Body of pancreas (tissue), 4 donors: ENCODE measurements at regions not wholly inside any gene's neighbourhood (a gene's known extent, or its start where the extent isn't known, plus 50 kb on each side); places are given as distances from the start of the nearest gene placed in this dataset.

ENCODE experiments used
- ATAC-seq: fragments of 150-250 bp; one replicate; pipeline ENCODE4 v1.9.1; 2016
- DNase-seq, 4 donors: peaks; one replicate each; pipeline ENCODE4 v3.0.0-alpha.2; 2019
- H3K27ac ChIP-seq, 4 donors: fragments of 200-600 bp; sonication (generic); 1 replicate in 3 of 4; 2 replicates in 1 of 4; pipeline versions ENCODE4 v1.5.1 to v1.6.1; 2016 to 2019; ENCODE audit warnings: mild to moderate bottlenecking in 1 of 4, mixed read lengths in 1 of 4, moderate library complexity in 1 of 4
- H3K27me3 ChIP-seq, 2 donors: fragments of 200-600 bp; sonication (generic); one replicate each; pipeline ENCODE4 v1.6.0; 2016; ENCODE audit warnings: mild to moderate bottlenecking in 1 of 2
- H3K36me3 ChIP-seq, 2 donors: fragments of 200-600 bp; sonication (generic); replicated peaks in 1 of 2; 2 replicates each; pipeline ENCODE4 v1.5.1; 2016; ENCODE audit warnings: low read depth in 2 of 2; ENCODE audit not compliant: insufficient read depth in 1 of 2
- H3K4me1 ChIP-seq: fragments of 200-600 bp; sonication (generic); one replicate; pipeline ENCODE4 v1.6.0; 2016
- H3K4me3 ChIP-seq, 2 donors: fragments of 200-600 bp; sonication (generic); 1 replicate in 1 of 2; 2 replicates in 1 of 2; pipeline ENCODE4 v1.5.1; 2016 to 2019
- H3K9me3 ChIP-seq, 3 donors: fragments of 200-600 bp; sonication (generic); 1 replicate in 2 of 3; 2 replicates in 1 of 3; pipeline ENCODE4 v1.5.1; 2016
- CTCF ChIP-seq, 7 experiments: fragments of 450-650 bp in 4 of 7; fragments of 200-600 bp in 3 of 7; sonication (generic) in 3 of 7; IDR thresholded peaks; one replicate each; pipeline ENCODE4 v1.5.1; 2016 to 2019; ENCODE audit warnings: antibody characterized with exemption in 7 of 7
- POLR2A ChIP-seq, 3 donors: fragments of 450-650 bp; IDR thresholded peaks; one replicate each; pipeline ENCODE4 v1.6.1; 2016; ENCODE audit warnings: antibody characterized with exemption in 3 of 3, mild to moderate bottlenecking in 2 of 3
- WGBS, 2 donors: methylation state at CpG; one replicate each; pipeline ENCODE4 v1.1.5; 2017; 5-methylcytosine and 5-hydroxymethylcytosine counted together
- intact Hi-C: fragments of 100-400 bp; cut with DNase I; formaldehyde crosslinking; loops from one replicate; pipeline ENCODE4 v1.15.1; 2023

- Histone ChIP-seq H3K4me3 (no peak overlapping the region), H3K4me1 (peaks cover 11% of the 10 kb centered on the region), H3K36me3 (no peaks in the 10 kb centered on the region), H3K9me3 (no peaks in the 10 kb centered on the region), H3K27ac (no peak overlapping the region), H3K27me3 (peaks cover 0 to 18% of the 10 kb centered on the region in 2 donors)
- peak in 1 of 4 donors; percentile 24 for DNase-seq
- 43 to 61% methylated on average over 5 of the region's 5 CpGs for WGBS, 2 donors
- intact Hi-C loops = no loop called here
- TF ChIP-seq POLR2A (IDR thresholded peaks at IDR 0.05) (no peak), CTCF (IDR thresholded peaks at IDR 0.05) (no peak)
- ATAC-seq = no peak
Measured at GRCh38 chr3:72102112-72102616, 317.2 kb upstream of the PROK2 start.

DNA sequence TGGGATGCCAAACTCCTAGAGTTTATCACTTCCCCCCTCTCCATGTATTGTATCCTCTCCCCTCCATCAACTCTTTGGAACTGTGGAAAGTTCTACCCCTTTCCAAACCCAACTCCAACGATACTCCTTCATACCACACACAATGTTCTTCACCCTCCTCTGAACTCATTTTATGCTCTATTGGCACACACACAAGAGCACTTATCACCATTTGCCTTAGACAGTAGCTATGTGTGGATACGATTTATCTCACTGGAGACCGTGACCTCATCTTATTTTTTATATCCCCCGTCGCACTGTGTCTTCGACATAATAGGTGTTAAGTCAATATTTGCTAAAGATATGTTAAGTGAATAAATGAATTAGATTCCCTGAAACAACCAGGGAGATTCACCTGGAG is 316.5 kb upstream of the PROK2 start:
- Histone ChIP-seq H3K4me3 (no peak overlapping the region), H3K36me3 (no peaks in the 10 kb centered on the region), H3K27me3 (peaks cover 0 to 18% of the 10 kb centered on the region in 2 donors), H3K27ac (no peak overlapping the region), H3K4me1 (peaks cover 11% of the 10 kb centered on the region), H3K9me3 (no peaks in the 10 kb centered on the region)
- DNase-seq (no peak), ATAC-seq (no peak)
- 14 to 16% methylated on average over 6 of the region's 6 CpGs for WGBS, 2 donors
- intact Hi-C loops = no loop called here
- TF ChIP-seq POLR2A (IDR thresholded peaks at IDR 0.05) = no peak
- no peak for TF ChIP-seq CTCF (IDR thresholded peaks at IDR 0.05)

- Histone ChIP-seq H3K4me1 (peaks cover 11% of the 10 kb centered on the region), H3K4me3 (no peak overlapping the region), H3K9me3 (no peaks in the 10 kb centered on the region), H3K27ac (peak overlapping the region in 1 of 4 donors; percentile 32), H3K36me3 (no peaks in the 10 kb centered on the region), H3K27me3 (peaks cover 0 to 18% of the 10 kb centered on the region in 2 donors)
- DNase-seq = peak; percentile 48 to 82 (median 58)
- intact Hi-C loops = no loop called here
- ATAC-seq = peak; percentile 58
- 0 to 1% methylated on average over 10 to 21 of the region's 21 CpGs for WGBS, 2 donors
- TF ChIP-seq POLR2A (IDR thresholded peaks at IDR 0.05) (peak in 1 of 3 donors; percentile 17), CTCF (IDR thresholded peaks at IDR 0.05) (no peak)
Measured at GRCh38 chr3:72100601-72101187, 315.7 kb upstream of the PROK2 start.

GRCh38 chr3:72100080-72100511 is 315.1 kb upstream of the PROK2 start:
- TF ChIP-seq POLR2A (IDR thresholded peaks at IDR 0.05) (no peak), CTCF (IDR thresholded peaks at IDR 0.05) (no peak)
- ATAC-seq (no peak), DNase-seq (no peak)
- WGBS, 2 donors = 20 to 27% methylated on average over 15 to 17 of the region's 17 CpGs
- Histone ChIP-seq H3K27ac (peak overlapping the region in 1 of 4 donors; percentile 32), H3K27me3 (peaks cover 0 to 18% of the 10 kb centered on the region in 2 donors), H3K4me1 (peaks cover 11% of the 10 kb centered on the region), H3K36me3 (no peaks in the 10 kb centered on the region), H3K9me3 (no peaks in the 10 kb centered on the region), H3K4me3 (no peak overlapping the region)
- intact Hi-C loops = no loop called here
